AG09319 (cell line): ENCODE measurements at regions not wholly inside any gene's neighbourhood (a gene's known extent, or its start where the extent isn't known, plus 50 kb on each side); places are given as distances from the start of the nearest gene placed in this dataset.

Experiments used
- DNase-seq: peaks from one replicate; pipeline ENCODE4 v3.0.0-alpha.2; 2010; ENCODE audit warnings: low read depth; ENCODE audit errors: extremely low read depth
- CTCF ChIP-seq: IDR thresholded peaks from 2 replicates; pipeline ENCODE4 v1.5.1; 2011; ENCODE audit warnings: low read depth, mild to moderate bottlenecking, inconsistent platforms, low read length, moderate library complexity

- TF ChIP-seq CTCF: no peak
- no peak for DNase-seq
Measured at GRCh38 chr13:81425286-81425685, 1084.4 kb upstream of the SPRY2 start.

- no peak for TF ChIP-seq CTCF
- DNase-seq: no peak
Measured at GRCh38 chr13:81409284-81409683, 1068.4 kb upstream of the SPRY2 start.

GRCh38 chr13:81408647-81409046, 1067.7 kb upstream of the SPRY2 start:
- no peak for DNase-seq
- TF ChIP-seq CTCF: no peak

GRCh38 chr13:81406639-81407292, 1065.8 kb upstream of the SPRY2 start:
- TF ChIP-seq CTCF: no peak
- DNase-seq: no peak

- no peak for DNase-seq
- TF ChIP-seq CTCF: no peak
Measured at GRCh38 chr13:81406022-81406421, 1065.1 kb upstream of the SPRY2 start.

- TF ChIP-seq CTCF: no peak
- DNase-seq: no peak
Measured at GRCh38 chr13:81396192-81396591, 1055.3 kb upstream of the SPRY2 start.

- no peak for DNase-seq
- no peak for TF ChIP-seq CTCF
Measured at GRCh38 chr13:81395368-81395767, 1054.4 kb upstream of the SPRY2 start.
